ENCODE measurements at regions not wholly inside any gene's neighbourhood (a gene's known extent, or its start where the extent isn't known, plus 50 kb on each side); places are given as distances from the start of the nearest gene placed in this dataset.

GRCh38 chr5:2111569-2112105 is 228.9 kb upstream of the IRX4 start:
- Mint-ChIP-seq H3K4me1 (no peaks in the 10 kb centered on the region), H3K9me3 (peaks cover 0 to 4% (median 2%) of the 10 kb centered on the region in 7 donors), H3K27ac (no peak overlapping the region), H3K4me3 (no peak overlapping the region), H3K36me3 (no peaks in the 10 kb centered on the region), H3K27me3 (peaks cover 0 to 3% (median 0%) of the 10 kb centered on the region in 3 donors)
- ATAC-seq (ENCODE audit: low read depth in 2 of 2) (no peak), DNase-seq (no peak)

- Mint-ChIP-seq H3K27ac (no peak overlapping the region), H3K9me3 (peaks cover 0 to 9% (median 5%) of the 10 kb centered on the region in 7 donors), H3K27me3 (peaks cover 0 to 3% (median 0%) of the 10 kb centered on the region in 3 donors), H3K36me3 (no peaks in the 10 kb centered on the region), H3K4me1 (no peaks in the 10 kb centered on the region), H3K4me3 (no peak overlapping the region)
- no peak for ATAC-seq (ENCODE audit: low read depth in 2 of 2)
- no peak for DNase-seq
Measured at GRCh38 chr5:2110934-2111462, 228.3 kb upstream of the IRX4 start.

DNA sequence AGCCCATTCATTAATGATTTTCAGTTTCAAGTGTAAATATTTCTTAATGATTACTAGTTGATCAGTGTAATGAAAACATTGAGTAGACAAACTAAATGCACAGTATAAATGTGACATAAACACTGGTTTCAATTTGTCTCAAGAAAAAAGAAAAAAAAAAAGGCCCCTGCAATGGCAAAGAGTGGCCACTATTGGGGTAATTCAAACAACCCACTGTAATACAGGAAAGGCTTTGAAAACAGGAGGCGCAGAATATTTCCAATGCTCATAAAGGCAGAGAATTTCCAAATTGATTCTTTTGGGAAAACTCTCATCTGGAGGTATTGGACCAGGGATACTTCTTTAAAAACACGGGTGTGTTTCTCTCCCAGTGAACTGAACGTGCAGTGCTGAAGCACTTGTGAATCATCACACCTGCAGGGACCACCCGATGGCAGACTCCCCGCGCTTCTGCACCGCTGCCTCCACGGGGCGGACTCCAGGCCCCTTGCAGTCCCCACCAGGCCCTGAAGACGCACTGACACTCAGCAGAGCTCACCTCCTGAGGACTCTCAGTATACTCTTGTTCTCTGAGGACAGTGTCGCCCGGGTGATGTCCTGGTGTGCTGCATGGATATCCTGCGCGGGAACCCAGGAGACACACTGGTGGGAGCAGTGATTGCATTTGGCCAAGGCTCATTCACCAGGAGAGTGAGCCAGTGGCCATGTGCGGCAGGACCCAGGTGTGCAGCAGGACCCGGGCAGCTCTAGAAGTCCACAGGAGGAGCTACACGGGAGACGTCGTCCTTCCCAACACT is 227.6 kb upstream of the IRX4 start:
- Mint-ChIP-seq H3K36me3 (no peaks in the 10 kb centered on the region), H3K4me3 (no peak overlapping the region), H3K4me1 (no peaks in the 10 kb centered on the region), H3K9me3 (peaks cover 0 to 12% (median 5%) of the 10 kb centered on the region in 7 donors), H3K27ac (no peak overlapping the region), H3K27me3 (peaks cover 0 to 2% (median 0%) of the 10 kb centered on the region in 3 donors)
- DNase-seq (no peak), ATAC-seq (ENCODE audit: low read depth in 2 of 2) (no peak)

DNA sequence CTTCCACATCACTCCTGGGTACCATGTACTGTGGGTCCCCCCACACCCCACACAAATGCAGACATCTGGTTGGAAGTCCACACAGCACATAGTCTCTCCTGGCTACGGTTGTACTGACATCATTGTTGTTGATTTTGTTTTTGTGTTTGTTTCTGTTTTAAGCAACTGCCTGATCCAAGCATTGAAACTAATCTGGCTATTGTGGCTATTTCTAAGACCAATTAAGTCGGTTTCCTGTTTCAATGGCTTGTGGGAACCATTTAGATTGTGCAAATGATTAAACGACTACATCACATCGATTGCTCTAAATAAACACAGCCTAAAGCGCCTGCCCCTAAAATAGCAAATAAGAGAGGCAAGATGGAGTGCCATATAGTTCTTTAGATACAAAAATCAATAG is 226.8 kb upstream of the IRX4 start:
- Mint-ChIP-seq H3K27ac (no peak overlapping the region), H3K9me3 (peaks cover 0 to 14% (median 5%) of the 10 kb centered on the region in 7 donors), H3K4me3 (no peak overlapping the region), H3K36me3 (no peaks in the 10 kb centered on the region), H3K27me3 (no peaks in the 10 kb centered on the region), H3K4me1 (no peaks in the 10 kb centered on the region)
- DNase-seq (no peak), ATAC-seq (ENCODE audit: low read depth in 2 of 2) (no peak)

DNA sequence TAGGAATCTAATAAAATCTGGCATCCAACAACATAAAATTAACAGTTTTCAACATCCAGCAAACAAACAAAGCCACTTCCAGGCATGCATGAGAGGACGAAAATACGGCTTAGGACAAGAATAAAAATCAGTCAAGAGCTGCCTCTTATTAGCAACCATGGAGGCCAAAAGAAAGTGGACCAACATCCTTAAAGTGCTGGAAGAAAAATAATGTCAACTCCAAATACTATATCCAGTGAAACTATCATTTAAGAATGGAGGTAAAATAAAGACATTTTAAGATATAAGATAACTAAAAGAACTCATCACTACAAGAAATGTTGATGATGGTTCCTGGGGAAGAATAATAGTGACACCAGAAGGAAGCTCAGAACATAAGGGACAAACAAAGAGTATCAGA is 224.0 kb upstream of the IRX4 start:
- Mint-ChIP-seq H3K36me3 (no peaks in the 10 kb centered on the region), H3K4me3 (no peak overlapping the region), H3K27me3 (no peaks in the 10 kb centered on the region), H3K27ac (no peak overlapping the region), H3K4me1 (no peaks in the 10 kb centered on the region), H3K9me3 (peaks cover 0 to 12% (median 5%) of the 10 kb centered on the region in 7 donors)
- ATAC-seq (ENCODE audit: low read depth in 2 of 2) (no peak), DNase-seq (no peak)

DNA sequence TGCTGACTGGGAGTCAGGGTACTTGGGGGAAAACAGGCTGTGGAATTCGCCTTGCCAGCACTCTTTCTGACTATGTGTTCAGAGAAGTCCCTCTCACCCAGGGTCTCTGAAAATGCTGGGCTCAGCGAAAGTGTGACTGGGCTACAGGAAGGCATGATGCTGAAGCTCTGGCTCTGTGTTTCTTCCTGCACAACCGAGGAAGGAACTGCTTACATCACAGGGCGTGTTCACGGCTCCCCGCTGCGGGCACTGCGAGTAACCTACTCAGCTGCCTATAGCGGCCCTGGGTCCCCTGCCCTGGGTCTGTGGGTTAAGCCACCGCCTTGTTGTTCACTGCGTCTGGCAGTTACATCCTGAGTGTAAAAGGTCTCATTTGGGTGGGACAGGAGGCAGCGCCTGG is 222.4 kb upstream of the IRX4 start:
- Mint-ChIP-seq H3K36me3 (no peaks in the 10 kb centered on the region), H3K9me3 (peaks cover 0 to 14% (median 5%) of the 10 kb centered on the region in 7 donors), H3K4me1 (no peaks in the 10 kb centered on the region), H3K27ac (no peak overlapping the region), H3K4me3 (no peak overlapping the region), H3K27me3 (peaks cover 0 to 7% (median 6%) of the 10 kb centered on the region in 3 donors)
- DNase-seq (no peak), ATAC-seq (ENCODE audit: low read depth in 2 of 2) (no peak)

- Mint-ChIP-seq H3K9me3 (peaks cover 0 to 14% (median 5%) of the 10 kb centered on the region in 7 donors), H3K27me3 (peaks cover 0 to 7% (median 6%) of the 10 kb centered on the region in 3 donors), H3K27ac (no peak overlapping the region), H3K36me3 (no peaks in the 10 kb centered on the region), H3K4me3 (no peak overlapping the region), H3K4me1 (no peaks in the 10 kb centered on the region)
- DNase-seq (no peak), ATAC-seq (ENCODE audit: low read depth in 2 of 2) (no peak)
Measured at GRCh38 chr5:2103940-2104339, 221.2 kb upstream of the IRX4 start.

DNA sequence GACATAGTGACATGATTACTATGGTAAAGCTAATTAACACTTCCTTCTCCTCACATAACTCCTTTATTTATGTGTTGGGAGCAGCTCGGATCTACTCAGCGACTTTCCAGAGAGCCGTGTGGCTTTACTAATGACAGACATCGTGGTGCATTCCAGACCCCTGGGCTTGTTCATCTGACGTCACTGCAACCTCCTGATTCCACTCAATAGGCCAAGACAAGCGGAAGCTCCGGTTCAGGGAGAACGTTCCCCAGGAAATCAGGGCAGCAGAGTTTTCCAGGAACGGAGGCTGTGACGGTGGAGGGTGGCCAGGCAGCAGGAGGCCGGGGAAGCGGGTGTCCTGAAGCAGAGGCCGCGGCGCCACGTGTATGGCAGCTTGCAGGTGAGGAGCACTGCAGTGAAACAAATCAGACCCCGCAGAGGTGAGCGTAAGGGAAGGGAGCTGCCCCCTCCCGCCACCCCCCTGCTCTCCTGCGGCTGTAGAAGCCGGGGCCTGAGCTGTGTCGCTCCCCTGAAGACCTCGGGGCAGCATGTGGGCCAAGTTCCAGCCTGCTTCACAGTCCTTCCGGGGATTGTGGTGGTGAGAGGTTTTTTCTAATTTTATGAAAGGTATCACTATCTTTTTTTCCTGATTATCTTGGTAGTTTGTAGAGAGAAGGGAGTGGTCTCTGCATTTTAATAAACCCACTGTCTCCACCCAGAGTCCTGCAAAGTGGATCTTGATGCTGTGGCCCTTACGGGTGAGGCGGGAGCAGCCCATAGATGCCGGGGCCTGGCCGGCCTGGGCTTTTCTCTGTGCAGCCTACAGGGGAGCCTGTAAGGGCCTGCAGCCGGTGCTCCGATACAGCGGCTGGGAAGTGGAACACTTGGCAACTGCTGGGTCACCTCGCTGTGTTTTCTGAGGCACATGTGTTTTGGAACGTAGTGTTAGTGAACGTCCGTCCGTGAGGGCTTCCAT is 220.4 kb upstream of the IRX4 start:
- H3K27me3 Mint-ChIP-seq = peaks cover 0 to 7% (median 6%) of the 10 kb centered on the region in 3 donors
- H3K9me3 Mint-ChIP-seq = peaks cover 0 to 14% (median 5%) of the 10 kb centered on the region in 7 donors
- H3K36me3 Mint-ChIP-seq = no peaks in the 10 kb centered on the region
- no peak overlapping the region for H3K27ac Mint-ChIP-seq
- no peak for ATAC-seq (ENCODE audit: low read depth in 2 of 2)
- H3K4me3 Mint-ChIP-seq = no peak overlapping the region
- no peak for DNase-seq
- no peaks in the 10 kb centered on the region for H3K4me1 Mint-ChIP-seq

DNA sequence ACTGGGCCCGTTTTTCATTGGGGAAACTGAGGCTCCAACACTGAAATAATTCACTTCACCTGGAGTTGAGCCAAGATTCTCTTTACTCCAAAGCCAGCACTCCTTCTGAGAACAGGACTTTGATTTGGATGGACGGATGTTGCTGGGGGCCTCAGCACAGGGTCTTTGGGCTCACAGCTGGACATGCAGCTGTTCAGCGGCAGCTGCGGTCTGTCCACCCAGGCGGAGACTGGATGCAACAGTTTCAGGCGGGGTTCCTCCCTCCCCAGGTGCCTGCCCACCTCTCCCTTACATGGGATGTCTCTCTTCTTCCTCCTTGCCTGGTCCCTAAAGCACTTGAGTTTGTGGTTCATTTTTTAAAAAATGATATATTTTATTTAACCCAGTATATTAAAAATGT is 219.0 kb upstream of the IRX4 start:
- Mint-ChIP-seq H3K36me3 (no peaks in the 10 kb centered on the region), H3K27ac (no peak overlapping the region)
- no peak for DNase-seq

GRCh38 chr5:2096887-2097505 is 214.3 kb upstream of the IRX4 start:
- peaks cover 0 to 11% (median 6%) of the 10 kb centered on the region in 3 donors for H3K27me3 Mint-ChIP-seq
- ATAC-seq (ENCODE audit: low read depth in 2 of 2) (no peak), DNase-seq (no peak)
- no peak overlapping the region for H3K27ac Mint-ChIP-seq
- peaks cover 0 to 7% of the 10 kb centered on the region in 2 donors for H3K36me3 Mint-ChIP-seq
- no peaks in the 10 kb centered on the region for H3K4me1 Mint-ChIP-seq
- H3K9me3 Mint-ChIP-seq = peaks cover 0 to 16% (median 5%) of the 10 kb centered on the region in 7 donors
- no peak overlapping the region for H3K4me3 Mint-ChIP-seq

More for the DNA sequence above, 219.0 kb upstream of the IRX4 start:
- H3K27me3 Mint-ChIP-seq = peaks cover 0 to 7% (median 6%) of the 10 kb centered on the region in 3 donors
- no peak for ATAC-seq (ENCODE audit: low read depth in 2 of 2)
- H3K4me3 Mint-ChIP-seq = no peak overlapping the region
- peaks cover 0 to 15% (median 6%) of the 10 kb centered on the region in 7 donors for H3K9me3 Mint-ChIP-seq
- H3K4me1 Mint-ChIP-seq = no peaks in the 10 kb centered on the region

DNA sequence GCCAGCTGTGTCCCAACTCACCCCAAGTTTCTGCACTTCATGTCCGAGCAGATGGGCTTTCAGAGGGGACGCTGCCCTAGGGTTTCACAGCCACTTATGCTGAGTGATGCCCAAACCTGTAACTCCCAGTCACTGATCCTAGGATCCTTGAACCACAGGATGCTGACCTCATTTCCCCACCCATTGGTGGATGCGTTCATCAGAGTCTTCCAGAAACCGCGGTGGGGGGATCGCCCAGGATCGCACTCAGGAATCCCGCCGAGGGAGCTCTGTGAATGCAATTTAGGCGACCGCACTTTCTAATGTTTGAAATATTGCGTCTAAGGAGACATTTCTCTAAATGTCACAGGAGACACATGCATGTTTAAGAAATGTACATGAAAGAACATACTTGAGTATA is 212.3 kb upstream of the IRX4 start:
- H3K9me3 Mint-ChIP-seq = peaks cover 0 to 13% (median 4%) of the 10 kb centered on the region in 7 donors
- peaks cover 0 to 4% (median 0%) of the 10 kb centered on the region in 3 donors for H3K27me3 Mint-ChIP-seq
- no peaks in the 10 kb centered on the region for H3K4me1 Mint-ChIP-seq
- ATAC-seq (ENCODE audit: low read depth in 2 of 2) (no peak), DNase-seq (no peak)
- H3K27ac Mint-ChIP-seq = no peak overlapping the region
- no peak overlapping the region for H3K4me3 Mint-ChIP-seq
- peaks cover 0 to 7% of the 10 kb centered on the region in 2 donors for H3K36me3 Mint-ChIP-seq

DNA sequence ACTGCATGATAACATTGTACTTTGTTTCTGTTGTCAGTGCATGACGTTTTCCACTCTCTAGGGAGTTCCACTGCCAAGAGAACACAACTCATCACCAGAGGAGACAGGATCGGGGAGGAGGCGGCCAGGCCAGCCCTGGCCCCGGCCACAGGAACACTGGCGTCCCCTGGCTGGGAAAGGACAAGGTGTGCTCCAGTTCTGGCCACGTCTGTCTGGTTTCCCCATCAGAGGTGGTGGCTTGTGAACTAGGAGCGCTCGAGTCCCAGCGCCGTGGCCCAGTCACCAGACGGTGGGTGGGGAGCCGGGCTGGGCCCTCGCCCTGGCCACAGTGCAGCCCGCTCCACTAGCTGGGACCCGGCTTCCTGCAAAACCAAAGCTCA is 211.9 kb upstream of the IRX4 start:
- peaks cover 0 to 4% (median 0%) of the 10 kb centered on the region in 3 donors for H3K27me3 Mint-ChIP-seq
- no peaks in the 10 kb centered on the region for H3K4me1 Mint-ChIP-seq
- peaks cover 0 to 13% (median 4%) of the 10 kb centered on the region in 7 donors for H3K9me3 Mint-ChIP-seq
- no peak overlapping the region for H3K4me3 Mint-ChIP-seq
- no peak for DNase-seq
- peaks cover 0 to 7% of the 10 kb centered on the region in 2 donors for H3K36me3 Mint-ChIP-seq
- no peak overlapping the region for H3K27ac Mint-ChIP-seq
- ATAC-seq (ENCODE audit: low read depth in 2 of 2) = no peak
